ENCODE measurements at regions not wholly inside any gene's neighbourhood (a gene's known extent, or its start where the extent isn't known, plus 50 kb on each side); places are given as distances from the start of the nearest gene placed in this dataset.
"Not testable (repeated sequence)": the region's sequence is repeated elsewhere in the genome, so short reads cannot be mapped to it uniquely, and the experiment has no call there.

- TF ChIP-seq ZNF197 (CRISPR knock-in tag; IDR thresholded peaks at IDR 0.05; ENCODE audit: low read depth) = no peak
- TF ChIP-seq, protein P1, sequence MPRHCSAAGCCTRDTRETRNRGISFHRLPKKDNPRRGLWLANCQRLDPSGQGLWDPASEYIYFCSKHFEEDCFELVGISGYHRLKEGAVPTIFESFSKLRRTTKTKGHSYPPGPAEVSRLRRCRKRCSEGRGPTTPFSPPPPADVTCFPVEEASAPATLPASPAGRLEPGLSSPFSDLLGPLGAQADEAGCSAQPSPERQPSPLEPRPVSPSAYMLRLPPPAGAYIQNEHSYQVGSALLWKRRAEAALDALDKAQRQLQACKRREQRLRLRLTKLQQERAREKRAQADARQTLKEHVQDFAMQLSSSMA (CRISPR knock-in tag; IDR thresholded peaks at IDR 0.05) = no peak
These were observed 713.6 kb downstream of the PLCL1 start (continued) for GRCh38 chr2:198517976-198518375.

GRCh38 chr2:198508610-198509009 lies 704.2 kb downstream of the PLCL1 start:
- intact Hi-C loops (cut with micrococcal nuclease); H3K79me2 ChIP-seq (ENCODE audit: control insufficient read depth, insufficient read depth, low read length); CTCF ChIA-PET (ENCODE audit: low intra/inter-chr PET ratio); ATAC-seq; BruUV-seq (replicated peaks); H3K9ac ChIP-seq (ENCODE audit: insufficient read depth in 1 of 2, low read depth in 2 of 2, low read length in 2 of 2); H2AFZ ChIP-seq (ENCODE audit: low read depth, low read length); H3K27ac ChIP-seq (ENCODE audit: extremely low read depth, low read depth, low read length); H3K4me1 ChIP-seq (replicated peaks in 1 of 2; ENCODE audit: control insufficient read depth in 2 of 2, insufficient read depth in 2 of 2, low read length in 2 of 2); H3K9me3 ChIP-seq (replicated peaks; ENCODE audit: control insufficient read depth, insufficient read depth, low read depth, low read length); H3K4me2 ChIP-seq (ENCODE audit: insufficient read depth, low read length); FAIRE-seq; H4K20me1 ChIP-seq (replicated peaks; ENCODE audit: control insufficient read depth, insufficient read depth, low read length); H3K36me3 ChIP-seq (ENCODE audit: control insufficient read depth, insufficient read depth, low read length); POLR2A ChIA-PET; DNase-seq (ENCODE audit: extremely low read depth in 1 of 4, low spot score in 3 of 4); H3K9me1 ChIP-seq (ENCODE audit: control insufficient read depth, insufficient read depth, low read length); in situ Hi-C loops (cut with MboI); H3K27me3 ChIP-seq (ENCODE audit: control insufficient read depth in 2 of 2, insufficient read depth in 2 of 2, low read length in 2 of 2); H3K4me3 ChIP-seq: not testable (repeated sequence)
- WGBS (ENCODE audit: insufficient coverage, low coverage, missing lambda C conversion rate) = no CpG with 5 or more reads among the region's 1 CpG

DNA sequence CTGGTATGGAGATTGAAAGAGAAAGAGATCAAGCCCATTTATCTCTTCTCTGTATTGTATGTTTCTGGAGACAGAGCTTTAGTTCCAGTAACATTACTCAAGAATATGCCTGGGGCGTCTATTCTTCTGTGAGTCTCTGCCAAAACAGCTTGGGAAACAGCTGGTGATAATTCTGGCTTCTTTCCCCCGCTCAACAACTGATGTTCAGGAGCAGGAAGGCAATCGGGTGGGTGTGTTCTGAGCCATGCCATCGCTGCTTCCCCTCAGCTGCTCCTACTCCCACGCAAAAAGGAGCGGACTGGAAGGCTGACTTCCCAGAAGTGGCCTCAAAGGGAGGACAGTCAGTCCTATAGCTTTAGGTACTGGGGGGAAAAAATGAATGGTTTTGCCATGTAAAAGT lies 695.1 kb downstream of the PLCL1 start:
- Histone ChIP-seq H3K9me1 (ENCODE audit: control insufficient read depth, insufficient read depth, low read length) (no peaks in the 10 kb centered on the region), H4K20me1 (replicated peaks; ENCODE audit: control insufficient read depth, insufficient read depth, low read length) (no peaks in the 10 kb centered on the region), H3K36me3 (ENCODE audit: control insufficient read depth, insufficient read depth, low read length) (no peaks in the 10 kb centered on the region), H3K27ac (ENCODE audit: extremely low read depth, low read depth, low read length) (no peak overlapping the region), H3K4me1 (replicated peaks in 1 of 2; ENCODE audit: control insufficient read depth in 2 of 2, insufficient read depth in 2 of 2, low read length in 2 of 2) (no peaks in the 10 kb centered on the region), H3K4me2 (ENCODE audit: insufficient read depth, low read length) (no peak overlapping the region), H2AFZ (ENCODE audit: low read depth, low read length) (no peak overlapping the region), H3K4me3 (no peak overlapping the region), H3K9ac (ENCODE audit: insufficient read depth in 1 of 2, low read depth in 2 of 2, low read length in 2 of 2) (no peak overlapping the region), H3K79me2 (ENCODE audit: control insufficient read depth, insufficient read depth, low read length) (no peaks in the 10 kb centered on the region), H3K9me3 (replicated peaks; ENCODE audit: control insufficient read depth, insufficient read depth, low read depth, low read length) (no peaks in the 10 kb centered on the region), H3K27me3 (ENCODE audit: control insufficient read depth in 2 of 2, insufficient read depth in 2 of 2, low read length in 2 of 2) (no peaks in the 10 kb centered on the region)
- TF ChIP-seq POLR3G (IDR thresholded peaks at IDR 0.05; ENCODE audit: extremely low read depth, insufficient read length, insufficient replicate concordance) (no peak), HNRNPK (IDR thresholded peaks at IDR 0.05; ENCODE audit: low read depth, low read length, poor library complexity, severe bottlenecking) (no peak), JUN (IDR thresholded peaks at IDR 0.05; ENCODE audit: borderline replicate concordance, low read depth, low read length) (no peak), JUN (CRISPR knock-in tag; IDR thresholded peaks at IDR 0.05; ENCODE audit: borderline replicate concordance) (no peak), PHTF2 (CRISPR knock-in tag; IDR thresholded peaks at IDR 0.05) (no peak), ESRRB (CRISPR knock-in tag; IDR thresholded peaks at IDR 0.05; ENCODE audit: borderline replicate concordance) (no peak), MXI1 (IDR thresholded peaks at IDR 0.05; ENCODE audit: low read depth, low read length) (no peak), TBL1XR1 (IDR thresholded peaks at IDR 0.05; ENCODE audit: low read length in 2 of 2) (no peak), MTA1 (IDR thresholded peaks at IDR 0.05; ENCODE audit: borderline replicate concordance) (no peak), ILF3 (IDR thresholded peaks at IDR 0.05; ENCODE audit: borderline replicate concordance) (no peak)
- POLR2A ChIA-PET = no interaction called here
- FAIRE-seq (no peak), DNase-seq (ENCODE audit: extremely low read depth in 1 of 4, low spot score in 3 of 4) (peak in 2 of 4 experiments; percentile 2 to 3), ATAC-seq (no peak)
- in situ Hi-C loops (cut with MboI) = no loop called here
- no TSS peak for BruUV-seq (replicated peaks)
- CTCF ChIA-PET (ENCODE audit: low intra/inter-chr PET ratio) = no interaction called here
- 2% methylated on average over 6 of the region's 6 CpGs for WGBS (ENCODE audit: insufficient coverage, low coverage, missing lambda C conversion rate)
- intact Hi-C loops (cut with micrococcal nuclease) = no loop called here
